IMR-90 (cell line): ENCODE measurements at regions not wholly inside any gene's neighbourhood (a gene's known extent, or its start where the extent isn't known, plus 50 kb on each side); places are given as distances from the start of the nearest gene placed in this dataset.

ENCODE experiments used
- ATAC-seq: fragments of 200-7000 bp; cut with Tn5 transposase; 2 replicates; pipeline ENCODE4 v1.9.1; 2020; ENCODE audit warnings: low read depth, mild to moderate bottlenecking, moderate library complexity
- BruUV-seq: library from RNA; stranded (reverse); fragments of 400-500 nt; replicated peaks from 2 replicates; lab custom pipeline; 2021; lab: Mats Ljungman, UMichigan
- CTCF ChIA-PET: fragments of 300-600 bp; formaldehyde crosslinking; extraction: SDS; loops from one replicate; lab custom pipeline; 2021; ENCODE audit warnings: antibody characterized with exemption; lab: Yijun Ruan, JAX
- POLR2A ChIA-PET: fragments of 300-600 bp; sonication (Branson Sonifier 250); formaldehyde crosslinking; loops from one replicate; lab custom pipeline; 2022; ENCODE audit warnings: antibody characterized with exemption; ENCODE audit not compliant: unreplicated experiment; lab: Charles Lee
- DNase-seq: peaks from one replicate; pipeline ENCODE4 v3.0.0; 2013
- H2AFZ ChIP-seq: replicated peaks from 2 replicates; pipeline ENCODE3; 2013; ENCODE audit warnings: low read length, mild to moderate bottlenecking; ENCODE audit not compliant: poor library complexity
- H2AK5ac ChIP-seq: 2 replicates; pipeline ENCODE4 v1.6.1; 2013; ENCODE audit warnings: low read depth, low read length, inconsistent platforms
- H2AK9ac ChIP-seq: replicated peaks from 2 replicates; pipeline ENCODE3; 2013; ENCODE audit warnings: mild to moderate bottlenecking, low read depth, low read length, moderate library complexity; ENCODE audit not compliant: poor library complexity
- H2BK120ac ChIP-seq: 2 replicates; pipeline ENCODE4 v1.6.1; 2013; ENCODE audit warnings: low read depth, low read length, inconsistent platforms
- H2BK15ac ChIP-seq: 3 replicates; pipeline ENCODE4 v1.6.1; 2013; ENCODE audit warnings: low read depth, low read length, inconsistent platforms
- H2BK20ac ChIP-seq: 2 replicates; pipeline ENCODE4 v1.6.1; 2013; ENCODE audit warnings: low read depth, mild to moderate bottlenecking, inconsistent platforms, low read length, moderate library complexity
- H2BK5ac ChIP-seq: 2 replicates; pipeline ENCODE4 v1.6.1; 2013; ENCODE audit warnings: mild to moderate bottlenecking, low read depth, low read length, inconsistent platforms; ENCODE audit not compliant: poor library complexity, severe bottlenecking
- H3K14ac ChIP-seq: replicated peaks from 2 replicates; pipeline ENCODE4 v1.6.1; 2013; ENCODE audit warnings: low read depth, low read length, inconsistent platforms
- H3K18ac ChIP-seq: 2 replicates; pipeline ENCODE4 v1.6.1; 2013; ENCODE audit warnings: low read depth, low read length, control low read depth
- H3K23ac ChIP-seq: 2 replicates; pipeline ENCODE4 v1.6.1; 2013; ENCODE audit warnings: low read depth, low read length, inconsistent platforms
- H3K27ac ChIP-seq: 2 replicates; pipeline ENCODE4 v1.5.1; 2013; ENCODE audit warnings: mild to moderate bottlenecking, control low read depth, low read length; ENCODE audit not compliant: insufficient read depth
- H3K27me3 ChIP-seq: 2 replicates; pipeline ENCODE4 v1.6.1; 2013; ENCODE audit warnings: low read length; ENCODE audit not compliant: control insufficient read depth, insufficient read depth
- H3K36me3 ChIP-seq: 2 replicates; pipeline ENCODE4 v1.6.1; 2013; ENCODE audit warnings: low read length, mixed read lengths; ENCODE audit not compliant: control insufficient read depth, insufficient read depth
- H3K4ac ChIP-seq: 2 replicates; pipeline ENCODE4 v1.6.1; 2013; ENCODE audit warnings: low read depth, low read length, inconsistent platforms
- H3K4me1 ChIP-seq: 2 replicates; pipeline ENCODE4 v1.6.1; 2013; ENCODE audit warnings: low read length, mixed read lengths; ENCODE audit not compliant: control insufficient read depth, insufficient read depth
- H3K4me2 ChIP-seq: 2 replicates; pipeline ENCODE4 v1.6.1; 2013; ENCODE audit warnings: low read depth, mild to moderate bottlenecking, control low read depth, low read length, moderate library complexity
- H3K4me3 ChIP-seq: 2 replicates; pipeline ENCODE4 v1.5.1; 2013; ENCODE audit warnings: low read depth, mild to moderate bottlenecking, control low read depth, low read length, moderate library complexity; ENCODE audit not compliant: insufficient read depth
- H3K56ac ChIP-seq: 2 replicates; pipeline ENCODE4 v1.6.1; 2013; ENCODE audit warnings: low read length, inconsistent platforms; ENCODE audit not compliant: insufficient read depth; ENCODE audit errors: extremely low read depth
- H3K79me1 ChIP-seq, 2 experiments: 2 replicates each; pipeline ENCODE4 v1.6.1; 2013; ENCODE audit warnings: low read length in 2 of 2, inconsistent platforms in 1 of 2, low read depth in 1 of 2
- H3K9ac ChIP-seq: 2 replicates; pipeline ENCODE4 v1.6.1; 2013; ENCODE audit warnings: low read depth, low read length, control low read depth
- H3K9me1 ChIP-seq: 2 replicates; pipeline ENCODE4 v1.6.1; 2013; ENCODE audit warnings: low read length, inconsistent platforms; ENCODE audit not compliant: insufficient read depth
- H3K9me3 ChIP-seq: 2 replicates; pipeline ENCODE4 v1.6.1; 2013; ENCODE audit warnings: low read length; ENCODE audit not compliant: control insufficient read depth, insufficient read depth
- H4K20me1 ChIP-seq: 2 replicates; pipeline ENCODE4 v1.6.1; 2013; ENCODE audit warnings: low read length, inconsistent platforms; ENCODE audit not compliant: insufficient read depth
- H4K5ac ChIP-seq: 2 replicates; pipeline ENCODE4 v1.6.1; 2013; ENCODE audit warnings: mild to moderate bottlenecking, low read depth, low read length, control low read depth
- H4K8ac ChIP-seq, 2 experiments: 2 replicates each; pipeline ENCODE4 v1.6.1; 2013; ENCODE audit warnings: low read depth in 2 of 2, low read length in 2 of 2, control low read depth in 1 of 2, inconsistent platforms in 1 of 2
- H4K91ac ChIP-seq: 2 replicates; pipeline ENCODE4 v1.6.1; 2013; ENCODE audit warnings: low read depth, low read length, inconsistent platforms; ENCODE audit not compliant: insufficient read depth
- BHLHE40 ChIP-seq: fragments of 150-350 bp; IDR thresholded peaks from 2 replicates; pipeline ENCODE4 v1.6.1; 2016; ENCODE audit warnings: mild to moderate bottlenecking, low read depth, low read length
- MAFK ChIP-seq: IDR thresholded peaks from 2 replicates; pipeline ENCODE4 v1.6.1; 2012; ENCODE audit warnings: low read depth, low read length, improper control_type of control experiment
- NFE2L2 ChIP-seq: fragments of 150-350 bp; IDR thresholded peaks from 2 replicates; pipeline ENCODE4 v1.6.1; 2016; ENCODE audit warnings: low read depth, mild to moderate bottlenecking, low read length
- RFX5 ChIP-seq: IDR thresholded peaks from 2 replicates; pipeline ENCODE4 v1.8.0; 2012; ENCODE audit warnings: low read depth, mild to moderate bottlenecking, low read length, moderate library complexity
- WGBS, 2 experiments: methylation state at CpG; one replicate each; pipeline versions ENCODE4 v1.1.5 to v1.1.7; 2013; ENCODE audit warnings: missing lambda C conversion rate in 2 of 2; ENCODE audit not compliant: insufficient read length in 1 of 2; ENCODE audit errors: extremely low coverage in 2 of 2; 5-methylcytosine and 5-hydroxymethylcytosine counted together
- dilution Hi-C: fragments of 300-500 bp; cut with HindIII; formaldehyde crosslinking; loops from one replicate; pipeline ENCODE4 v1.14.3; 2018; ENCODE audit warnings: low sequenced_read_pairs; ENCODE audit not compliant: unreplicated experiment
- in situ Hi-C: fragments of 300-500 bp; cut with MboI; formaldehyde crosslinking; loops from 3 replicates; pipeline ENCODE4 v1.14.3; 2019; ENCODE audit warnings: low sequenced_read_pairs, inconsistent platforms, mixed read lengths
- intact Hi-C: fragments of 100-400 bp; cut with micrococcal nuclease; formaldehyde crosslinking; loops from 2 replicates; pipeline ENCODE4 v1.10.0; 2022

DNA sequence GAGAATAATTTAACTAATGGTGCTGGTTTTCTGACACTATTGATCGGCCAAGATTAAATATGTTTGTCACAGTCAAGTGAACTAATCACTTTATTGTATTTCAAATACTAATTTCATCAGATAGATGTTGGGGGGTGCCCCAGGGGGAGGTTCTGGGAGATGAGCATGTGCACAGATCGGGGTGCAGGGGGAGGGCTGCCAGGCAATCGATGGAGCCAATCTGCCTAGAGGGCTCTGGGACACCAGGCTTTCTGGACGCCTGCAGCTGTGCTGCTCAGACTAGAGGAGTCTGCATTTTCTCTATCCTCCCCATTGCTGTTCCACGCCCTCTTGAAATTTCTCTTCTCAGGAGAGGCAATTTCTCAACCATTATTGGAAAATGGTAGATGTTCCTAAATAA, 100.0 kb upstream of the ALDH1B1 start:
- no peak overlapping the region for H2BK20ac ChIP-seq
- H3K18ac ChIP-seq, result no peak overlapping the region
- no peak overlapping the region for H3K4me3 ChIP-seq
- no peak overlapping the region for H3K4me2 ChIP-seq
- DNase-seq, result no peak
- ChIA-PET POLR2A (no interaction called here), CTCF (no interaction called here)
- TF ChIP-seq MAFK, result no peak
- TF ChIP-seq NFE2L2, result no peak
- no peak for TF ChIP-seq BHLHE40
- no peak for TF ChIP-seq RFX5
- no peaks in the 10 kb centered on the region for H3K9me1 ChIP-seq
- no peak overlapping the region for H2AFZ ChIP-seq
- dilution Hi-C loops (no loop called here), in situ Hi-C loops (no loop called here), intact Hi-C loops (no loop called here)
- no peak overlapping the region for H2BK120ac ChIP-seq
- H4K20me1 ChIP-seq, result no peaks in the 10 kb centered on the region
- H4K5ac ChIP-seq, result no peak overlapping the region
- no peak overlapping the region for H3K4ac ChIP-seq
- 0 out of 2 replicates have a peak, but pooled peaks cover 2% of the 10 kb centered on the region for H3K9me3 ChIP-seq
- H2AK5ac ChIP-seq, result no peak overlapping the region
- no TSS peak for BruUV-seq
- H3K36me3 ChIP-seq, result no peaks in the 10 kb centered on the region
- no peak overlapping the region for H2BK5ac ChIP-seq
- no peak overlapping the region for H2AK9ac ChIP-seq
- H3K4me1 ChIP-seq, result no peaks in the 10 kb centered on the region
- H4K8ac ChIP-seq, result no peak overlapping the region
- peaks cover 40% of the 10 kb centered on the region for H3K27me3 ChIP-seq
- H4K91ac ChIP-seq, result no peak overlapping the region
- no peak overlapping the region for H3K27ac ChIP-seq
- no peaks in the 10 kb centered on the region for H3K79me1 ChIP-seq
- no peak overlapping the region for H2BK15ac ChIP-seq
- no peak overlapping the region for H3K23ac ChIP-seq
- no peak overlapping the region for H3K9ac ChIP-seq
- H3K56ac ChIP-seq, result no peak overlapping the region
- no CpG with 5 or more reads among the region's 5 CpGs for WGBS, 2 experiments
- H3K14ac ChIP-seq, result no peak overlapping the region
- no peak for ATAC-seq
